HEK293T (cell line): ENCODE measurements at regions not wholly inside any gene's neighbourhood (a gene's known extent, or its start where the extent isn't known, plus 50 kb on each side); places are given as distances from the start of the nearest gene placed in this dataset.

Experiments
- FOXM1 ChIP-seq: fragments of 450-650 bp; IDR thresholded peaks from 2 replicates; pipeline ENCODE4 v1.6.1; 2017; ENCODE audit warnings: mild to moderate bottlenecking, borderline replicate concordance
- TARDBP ChIP-seq: fragments of 450-650 bp; IDR thresholded peaks from 2 replicates; pipeline ENCODE4 v1.6.1; 2016

GRCh38 chr10:36118314-36118713, 476.2 kb upstream of the FZD8 start:
- no peak for TF ChIP-seq TARDBP
- TF ChIP-seq FOXM1: no peak
